GM21526 (cell line): ENCODE measurements at regions not wholly inside any gene's neighbourhood (a gene's known extent, or its start where the extent isn't known, plus 50 kb on each side); places are given as distances from the start of the nearest gene placed in this dataset.

Experiments used
- ATAC-seq: cut with Tn5 transposase; IDR thresholded peaks from one replicate; pipeline ENCODE4 v1.9.1; 2021; ENCODE audit warnings: moderate library complexity; ENCODE audit not compliant: unreplicated experiment, low FRiP score

GRCh38 chr5:158152136-158152535, 293.2 kb upstream of the CLINT1 start:
- no peak for ATAC-seq

GRCh38 chr5:158147227-158147626, 288.3 kb upstream of the CLINT1 start:
- no peak for ATAC-seq

GRCh38 chr5:158145827-158146226, 286.9 kb upstream of the CLINT1 start:
- no peak for ATAC-seq

GRCh38 chr5:158143081-158143480, 284.1 kb upstream of the CLINT1 start:
- ATAC-seq: no peak

- ATAC-seq: no peak
These were observed 283.2 kb upstream of the CLINT1 start for GRCh38 chr5:158142156-158142555.

- no peak for ATAC-seq
These were observed 281.3 kb upstream of the CLINT1 start for GRCh38 chr5:158140120-158140731.

- ATAC-seq: no peak
These were observed 280.2 kb upstream of the CLINT1 start for GRCh38 chr5:158139161-158139560.

GRCh38 chr5:158135682-158136179, 276.8 kb upstream of the CLINT1 start:
- no peak for ATAC-seq

GRCh38 chr5:158133369-158133768, 274.4 kb upstream of the CLINT1 start:
- ATAC-seq: no peak

- ATAC-seq: no peak
These were observed 268.6 kb upstream of the CLINT1 start for GRCh38 chr5:158127536-158127935.

- ATAC-seq: no peak
These were observed 267.8 kb upstream of the CLINT1 start for GRCh38 chr5:158126442-158127405.

- no peak for ATAC-seq
These were observed 265.8 kb upstream of the CLINT1 start for GRCh38 chr5:158124606-158125316.

GRCh38 chr5:158123595-158123994, 264.6 kb upstream of the CLINT1 start:
- no peak for ATAC-seq

GRCh38 chr5:158121678-158122077, 262.7 kb upstream of the CLINT1 start:
- ATAC-seq: no peak

- no peak for ATAC-seq
These were observed 261.8 kb upstream of the CLINT1 start for GRCh38 chr5:158120760-158121159.

- no peak for ATAC-seq
These were observed 261.2 kb upstream of the CLINT1 start for GRCh38 chr5:158119961-158120723.

GRCh38 chr5:158117467-158118160, 258.7 kb upstream of the CLINT1 start:
- no peak for ATAC-seq

- no peak for ATAC-seq
These were observed 258.0 kb upstream of the CLINT1 start for GRCh38 chr5:158116965-158117364.

GRCh38 chr5:158115468-158115867, 256.5 kb upstream of the CLINT1 start:
- no peak for ATAC-seq

GRCh38 chr5:158108177-158108576, 249.2 kb upstream of the CLINT1 start:
- no peak for ATAC-seq
